ENCODE measurements at regions not wholly inside any gene's neighbourhood (a gene's known extent, or its start where the extent isn't known, plus 50 kb on each side); places are given as distances from the start of the nearest gene placed in this dataset.

DNA sequence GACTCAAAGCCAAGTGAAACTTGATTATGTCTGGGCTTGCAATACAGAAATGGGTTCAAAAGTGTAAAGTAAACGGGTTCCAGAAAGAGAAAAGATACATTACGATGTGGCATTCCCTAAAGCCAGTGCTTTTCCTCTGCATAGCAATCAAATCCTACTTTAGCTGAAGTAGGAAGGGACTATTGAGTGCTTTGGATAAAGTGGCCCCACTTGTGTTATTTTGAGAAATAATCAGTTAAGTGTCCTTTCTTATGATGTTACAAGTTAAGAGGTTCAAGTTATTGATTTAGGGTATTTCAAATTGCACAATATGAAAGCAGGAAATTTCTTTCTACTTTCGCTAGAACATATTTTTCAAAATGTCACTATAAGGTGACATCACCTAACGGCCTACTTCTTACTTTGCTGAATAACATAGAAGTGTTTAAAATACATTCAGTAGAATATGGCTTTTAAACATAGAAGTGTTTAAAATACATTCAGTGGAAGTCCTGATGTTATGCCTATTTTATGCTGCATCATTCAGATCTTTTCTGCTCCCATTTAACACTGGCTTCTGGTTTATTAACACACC is 235.2 kb downstream of the DTHD1 start:
- POLR2A ChIA-PET, result no interaction called here
- Histone ChIP-seq H3K4me1 (ENCODE audit: control insufficient read depth, insufficient read depth, low read length) (no peaks in the 10 kb centered on the region), H3K36me3 (ENCODE audit: control insufficient read depth in 2 of 2, insufficient read depth in 1 of 2, low read length in 2 of 2) (no peaks in the 10 kb centered on the region), H3K27ac (ENCODE audit: extremely low read depth, low read depth, low read length) (no peak overlapping the region), H3K9me3 (ENCODE audit: control insufficient read depth, insufficient read depth, low read depth, low read length) (no peaks in the 10 kb centered on the region), H3K4me3 (ENCODE audit: low read depth, low read length) (no peak overlapping the region)
- CTCF ChIA-PET, result no interaction called here
- TF ChIP-seq, protein P1, sequence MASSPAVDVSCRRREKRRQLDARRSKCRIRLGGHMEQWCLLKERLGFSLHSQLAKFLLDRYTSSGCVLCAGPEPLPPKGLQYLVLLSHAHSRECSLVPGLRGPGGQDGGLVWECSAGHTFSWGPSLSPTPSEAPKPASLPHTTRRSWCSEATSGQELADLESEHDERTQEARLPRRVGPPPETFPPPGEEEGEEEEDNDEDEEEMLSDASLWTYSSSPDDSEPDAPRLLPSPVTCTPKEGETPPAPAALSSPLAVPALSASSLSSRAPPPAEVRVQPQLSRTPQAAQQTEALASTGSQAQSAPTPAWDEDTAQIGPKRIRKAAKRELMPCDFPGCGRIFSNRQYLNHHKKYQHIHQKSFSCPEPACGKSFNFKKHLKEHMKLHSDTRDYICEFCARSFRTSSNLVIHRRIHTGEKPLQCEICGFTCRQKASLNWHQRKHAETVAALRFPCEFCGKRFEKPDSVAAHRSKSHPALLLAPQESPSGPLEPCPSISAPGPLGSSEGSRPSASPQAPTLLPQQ (tag by site-specific recombination; IDR thresholded peaks at IDR 0.05), result no peak
- TF ChIP-seq ZSCAN30 (tag by site-specific recombination; IDR thresholded peaks at IDR 0.05) (no peak), PRDM1 (tag by site-specific recombination; IDR thresholded peaks at IDR 0.05) (no peak), SP3 (tag by site-specific recombination; IDR thresholded peaks at IDR 0.05) (no peak), ZNF837 (tag by site-specific recombination; IDR thresholded peaks at IDR 0.05) (no peak), ZNF560 (tag by site-specific recombination; IDR thresholded peaks at IDR 0.05; ENCODE audit: borderline replicate concordance) (no peak), SP7 (tag by site-specific recombination; IDR thresholded peaks at IDR 0.05) (no peak), HOXA7 (CRISPR knock-in tag; IDR thresholded peaks at IDR 0.05; ENCODE audit: borderline replicate concordance) (no peak), ZNF423 (tag by site-specific recombination; IDR thresholded peaks at IDR 0.05) (no peak), ZNF792 (tag by site-specific recombination; IDR thresholded peaks at IDR 0.05) (no peak)
- TF ChIP-seq, protein P2, sequence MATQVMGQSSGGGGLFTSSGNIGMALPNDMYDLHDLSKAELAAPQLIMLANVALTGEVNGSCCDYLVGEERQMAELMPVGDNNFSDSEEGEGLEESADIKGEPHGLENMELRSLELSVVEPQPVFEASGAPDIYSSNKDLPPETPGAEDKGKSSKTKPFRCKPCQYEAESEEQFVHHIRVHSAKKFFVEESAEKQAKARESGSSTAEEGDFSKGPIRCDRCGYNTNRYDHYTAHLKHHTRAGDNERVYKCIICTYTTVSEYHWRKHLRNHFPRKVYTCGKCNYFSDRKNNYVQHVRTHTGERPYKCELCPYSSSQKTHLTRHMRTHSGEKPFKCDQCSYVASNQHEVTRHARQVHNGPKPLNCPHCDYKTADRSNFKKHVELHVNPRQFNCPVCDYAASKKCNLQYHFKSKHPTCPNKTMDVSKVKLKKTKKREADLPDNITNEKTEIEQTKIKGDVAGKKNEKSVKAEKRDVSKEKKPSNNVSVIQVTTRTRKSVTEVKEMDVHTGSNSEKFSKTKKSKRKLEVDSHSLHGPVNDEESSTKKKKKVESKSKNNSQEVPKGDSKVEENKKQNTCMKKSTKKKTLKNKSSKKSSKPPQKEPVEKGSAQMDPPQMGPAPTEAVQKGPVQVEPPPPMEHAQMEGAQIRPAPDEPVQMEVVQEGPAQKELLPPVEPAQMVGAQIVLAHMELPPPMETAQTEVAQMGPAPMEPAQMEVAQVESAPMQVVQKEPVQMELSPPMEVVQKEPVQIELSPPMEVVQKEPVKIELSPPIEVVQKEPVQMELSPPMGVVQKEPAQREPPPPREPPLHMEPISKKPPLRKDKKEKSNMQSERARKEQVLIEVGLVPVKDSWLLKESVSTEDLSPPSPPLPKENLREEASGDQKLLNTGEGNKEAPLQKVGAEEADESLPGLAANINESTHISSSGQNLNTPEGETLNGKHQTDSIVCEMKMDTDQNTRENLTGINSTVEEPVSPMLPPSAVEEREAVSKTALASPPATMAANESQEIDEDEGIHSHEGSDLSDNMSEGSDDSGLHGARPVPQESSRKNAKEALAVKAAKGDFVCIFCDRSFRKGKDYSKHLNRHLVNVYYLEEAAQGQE (tag by site-specific recombination; IDR thresholded peaks at IDR 0.05), result no peak

DNA sequence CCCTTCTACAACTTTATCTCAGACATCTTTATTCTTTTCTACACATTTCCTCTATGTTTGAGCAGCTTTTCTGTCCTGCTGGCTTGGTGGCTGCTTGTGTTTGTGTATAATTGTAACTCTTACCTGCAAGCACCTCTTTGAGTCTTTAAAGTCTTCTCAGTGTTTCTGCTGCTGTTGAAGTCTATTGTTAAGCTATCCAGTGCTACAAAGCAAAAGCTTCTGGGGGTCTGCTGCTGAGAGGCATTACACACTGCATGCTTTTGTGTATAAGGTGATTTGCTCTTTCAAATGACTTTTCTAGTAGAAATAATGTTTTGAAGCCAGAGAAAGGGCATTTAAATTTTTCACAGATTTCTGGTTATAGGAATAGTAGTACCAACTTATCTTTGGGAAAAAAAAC is 241.8 kb downstream of the DTHD1 start:
- no peaks in the 10 kb centered on the region for H3K4me1 ChIP-seq (ENCODE audit: control insufficient read depth, insufficient read depth, low read length)
- TF ChIP-seq ZNF560 (tag by site-specific recombination; IDR thresholded peaks at IDR 0.05; ENCODE audit: borderline replicate concordance) (no peak), ZNF140 (tag by site-specific recombination; IDR thresholded peaks at IDR 0.05) (no peak), ZFP3 (tag by site-specific recombination; IDR thresholded peaks at IDR 0.05; ENCODE audit: low read depth) (no peak), ZNF16 (tag by site-specific recombination; IDR thresholded peaks at IDR 0.05; ENCODE audit: low read depth) (no peak), OSR2 (tag by site-specific recombination; IDR thresholded peaks at IDR 0.05) (no peak), RBAK (tag by site-specific recombination; IDR thresholded peaks at IDR 0.05) (no peak), ZNF174 (tag by site-specific recombination; IDR thresholded peaks at IDR 0.05) (no peak), KLF8 (tag by site-specific recombination; IDR thresholded peaks at IDR 0.05) (no peak), ZXDB (tag by site-specific recombination; IDR thresholded peaks at IDR 0.05) (no peak), ZNF529 (tag by site-specific recombination; IDR thresholded peaks at IDR 0.05; ENCODE audit: insufficient replicate concordance) (no peak), KLF10 (tag by site-specific recombination; IDR thresholded peaks at IDR 0.05) (no peak)
- TF ChIP-seq, protein P3, sequence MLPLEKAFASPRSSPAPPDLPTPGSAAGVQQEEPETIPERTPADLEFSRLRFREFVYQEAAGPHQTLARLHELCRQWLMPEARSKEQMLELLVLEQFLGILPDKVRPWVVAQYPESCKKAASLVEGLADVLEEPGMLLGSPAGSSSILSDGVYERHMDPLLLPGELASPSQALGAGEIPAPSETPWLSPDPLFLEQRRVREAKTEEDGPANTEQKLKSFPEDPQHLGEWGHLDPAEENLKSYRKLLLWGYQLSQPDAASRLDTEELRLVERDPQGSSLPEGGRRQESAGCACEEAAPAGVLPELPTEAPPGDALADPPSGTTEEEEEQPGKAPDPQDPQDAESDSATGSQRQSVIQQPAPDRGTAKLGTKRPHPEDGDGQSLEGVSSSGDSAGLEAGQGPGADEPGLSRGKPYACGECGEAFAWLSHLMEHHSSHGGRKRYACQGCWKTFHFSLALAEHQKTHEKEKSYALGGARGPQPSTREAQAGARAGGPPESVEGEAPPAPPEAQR (tag by site-specific recombination; IDR thresholded peaks at IDR 0.05), result no peak
- TF ChIP-seq, protein P4, sequence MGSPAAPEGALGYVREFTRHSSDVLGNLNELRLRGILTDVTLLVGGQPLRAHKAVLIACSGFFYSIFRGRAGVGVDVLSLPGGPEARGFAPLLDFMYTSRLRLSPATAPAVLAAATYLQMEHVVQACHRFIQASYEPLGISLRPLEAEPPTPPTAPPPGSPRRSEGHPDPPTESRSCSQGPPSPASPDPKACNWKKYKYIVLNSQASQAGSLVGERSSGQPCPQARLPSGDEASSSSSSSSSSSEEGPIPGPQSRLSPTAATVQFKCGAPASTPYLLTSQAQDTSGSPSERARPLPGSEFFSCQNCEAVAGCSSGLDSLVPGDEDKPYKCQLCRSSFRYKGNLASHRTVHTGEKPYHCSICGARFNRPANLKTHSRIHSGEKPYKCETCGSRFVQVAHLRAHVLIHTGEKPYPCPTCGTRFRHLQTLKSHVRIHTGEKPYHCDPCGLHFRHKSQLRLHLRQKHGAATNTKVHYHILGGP (tag by site-specific recombination; IDR thresholded peaks at IDR 0.05), result no peak
- POLR2A ChIA-PET, result no interaction called here
- H3K4me3 ChIP-seq (ENCODE audit: low read depth, low read length), result no peak overlapping the region
- CTCF ChIA-PET, result no interaction called here
- no peaks in the 10 kb centered on the region for H3K36me3 ChIP-seq (ENCODE audit: control insufficient read depth in 2 of 2, insufficient read depth in 1 of 2, low read length in 2 of 2)
- H3K9me3 ChIP-seq (ENCODE audit: control insufficient read depth, insufficient read depth, low read depth, low read length), result no peaks in the 10 kb centered on the region
- H3K27ac ChIP-seq (ENCODE audit: extremely low read depth, low read depth, low read length), result no peak overlapping the region

Data from HEK293 (cell line).